C1 segment of cervical spinal cord (tissue), 14 donors: ENCODE measurements at regions not wholly inside any gene's neighbourhood (a gene's known extent, or its start where the extent isn't known, plus 50 kb on each side); places are given as distances from the start of the nearest gene placed in this dataset.

Source experiments
- DNase-seq, 14 donors: peaks; one replicate each; lab custom pipeline; 2025; lab: John Stamatoyannopoulos, UW

- DNase-seq, result no peak
Measured at GRCh38 chr18:43642727-43643330, 365.5 kb upstream of the SYT4 start.

- no peak for DNase-seq
Measured at GRCh38 chr18:43648002-43648401, 370.7 kb upstream of the SYT4 start.

GRCh38 chr18:43649649-43650357 lies 372.5 kb upstream of the SYT4 start:
- no peak for DNase-seq

GRCh38 chr18:43650426-43650825 lies 373.1 kb upstream of the SYT4 start:
- no peak for DNase-seq

GRCh38 chr18:43651057-43651456 lies 373.8 kb upstream of the SYT4 start:
- DNase-seq, result no peak

- DNase-seq, result no peak
Measured at GRCh38 chr18:43656547-43656946, 379.3 kb upstream of the SYT4 start.

- no peak for DNase-seq
Measured at GRCh38 chr18:43661570-43661969, 384.3 kb upstream of the SYT4 start.

- no peak for DNase-seq
Measured at GRCh38 chr18:43662657-43663056, 385.4 kb upstream of the SYT4 start.

GRCh38 chr18:43663159-43663558 lies 385.9 kb upstream of the SYT4 start:
- no peak for DNase-seq

- no peak for DNase-seq
Measured at GRCh38 chr18:43664487-43665008, 387.3 kb upstream of the SYT4 start.

- DNase-seq, result no peak
Measured at GRCh38 chr18:43665105-43665788, 388.0 kb upstream of the SYT4 start.

- no peak for DNase-seq
Measured at GRCh38 chr18:43668866-43669265, 391.6 kb upstream of the SYT4 start.

- no peak for DNase-seq
Measured at GRCh38 chr18:43671431-43671830, 394.1 kb upstream of the SYT4 start.

GRCh38 chr18:43680096-43680495 lies 402.8 kb upstream of the SYT4 start:
- DNase-seq, result no peak

GRCh38 chr18:43681661-43682060 lies 404.4 kb upstream of the SYT4 start:
- no peak for DNase-seq

- no peak for DNase-seq
Measured at GRCh38 chr18:43682196-43682595, 404.9 kb upstream of the SYT4 start.

- no peak for DNase-seq
Measured at GRCh38 chr18:43686709-43687108, 409.4 kb upstream of the SYT4 start.

GRCh38 chr18:43692099-43692690 lies 414.9 kb upstream of the SYT4 start:
- DNase-seq, result no peak

GRCh38 chr18:43702399-43702798 lies 425.1 kb upstream of the SYT4 start:
- no peak for DNase-seq

GRCh38 chr18:43703050-43703449 lies 425.8 kb upstream of the SYT4 start:
- DNase-seq, result no peak

GRCh38 chr18:43705850-43706249 lies 428.6 kb upstream of the SYT4 start:
- DNase-seq, result no peak

- DNase-seq, result no peak
Measured at GRCh38 chr18:43710135-43710534, 432.8 kb upstream of the SYT4 start.
